NK-92 treated with Interleukin-12 subunit alpha and Interleukin-12 subunit beta, amount 100 ng/mL, for 24 hours (cell line): ENCODE measurements at regions not wholly inside any gene's neighbourhood (a gene's known extent, or its start where the extent isn't known, plus 50 kb on each side); places are given as distances from the start of the nearest gene placed in this dataset.
"Not testable (repeated sequence)": the region's sequence is repeated elsewhere in the genome, so short reads cannot be mapped to it uniquely, and the experiment has no call there.

Source experiments
- DNase-seq: peaks from one replicate; lab custom pipeline; 2025; lab: John Stamatoyannopoulos, UW

- not testable (repeated sequence) for DNase-seq
These were observed 124.7 kb upstream of the PRKX start for GRCh38 chrX:3837958-3838643.

- DNase-seq: not testable (repeated sequence)
These were observed 123.8 kb upstream of the PRKX start for GRCh38 chrX:3837211-3837610.

GRCh38 chrX:3833761-3834542 lies 120.5 kb upstream of the PRKX start:
- not testable (repeated sequence) for DNase-seq

DNA sequence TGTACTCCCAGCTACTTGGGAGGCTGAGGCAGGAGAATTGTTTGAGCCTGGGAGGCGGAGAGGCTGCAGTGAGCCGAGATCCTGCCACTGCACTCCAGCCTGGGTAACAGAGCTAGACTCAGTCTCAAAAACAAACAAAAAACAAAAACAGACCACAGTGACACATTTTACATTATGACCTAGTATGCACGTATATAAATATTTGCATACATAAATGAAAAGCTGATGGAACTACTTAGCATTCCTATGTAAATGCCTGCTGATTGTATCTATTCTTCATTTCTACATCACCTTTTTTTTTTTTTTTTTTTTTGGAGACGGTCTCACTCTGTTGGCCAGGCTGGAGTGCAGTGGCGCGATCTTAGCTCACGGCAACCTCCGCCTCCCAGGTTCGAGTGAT lies 116.6 kb upstream of the PRKX start:
- DNase-seq: not testable (repeated sequence)

GRCh38 chrX:3829041-3829531 lies 115.6 kb upstream of the PRKX start:
- DNase-seq: not testable (repeated sequence)

DNA sequence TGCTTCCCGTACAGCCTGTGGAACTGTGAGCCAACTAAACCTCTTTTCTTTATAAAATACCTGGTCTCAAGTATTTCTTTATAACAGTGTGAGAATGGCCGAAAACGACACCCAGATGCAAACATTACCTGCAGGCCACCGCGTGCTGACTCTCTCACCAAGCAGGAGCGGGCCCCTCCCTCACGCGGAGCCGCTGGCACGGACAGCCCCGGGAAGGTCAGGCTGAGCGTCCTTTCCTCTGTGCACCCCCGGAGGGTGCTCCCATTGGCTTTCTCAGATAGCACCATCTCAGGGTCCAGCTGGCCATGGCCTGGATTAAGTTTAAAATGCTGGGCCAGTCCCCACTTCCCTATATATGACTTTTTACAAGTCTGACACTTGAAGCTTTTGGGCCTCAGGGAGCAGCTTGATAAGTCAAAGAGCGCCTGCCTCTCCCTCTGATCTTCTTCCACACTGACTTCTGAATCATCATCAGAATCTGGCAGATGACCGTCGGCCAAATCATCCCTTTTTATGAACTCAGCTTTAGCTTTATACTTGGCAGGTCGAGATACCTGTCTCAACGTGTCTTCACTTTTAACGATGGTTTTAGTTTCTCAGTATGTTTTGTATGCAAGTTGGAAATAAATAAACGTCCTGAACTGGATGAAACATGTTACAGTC lies 115.1 kb upstream of the PRKX start:
- DNase-seq: not testable (repeated sequence)

- not testable (repeated sequence) for DNase-seq
These were observed 110.6 kb upstream of the PRKX start for GRCh38 chrX:3824008-3824407.

DNA sequence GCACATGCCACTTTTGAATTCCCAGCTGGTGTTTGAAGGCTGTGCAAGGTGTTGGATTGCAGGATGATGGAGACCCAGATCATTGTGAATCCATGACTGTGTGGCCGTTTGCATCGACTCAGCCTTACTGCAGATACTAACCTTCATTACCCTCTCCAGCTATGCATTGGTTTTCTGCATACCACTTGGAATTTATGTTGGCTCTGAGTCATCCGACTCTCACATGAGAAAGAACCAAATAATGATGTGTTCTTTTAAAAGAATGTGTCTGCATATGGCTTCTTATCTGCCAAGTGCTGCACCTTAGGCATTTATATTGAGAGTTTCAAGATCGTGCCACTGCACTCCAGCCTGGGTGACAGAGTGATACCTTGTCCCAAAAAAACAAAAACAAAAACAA lies 106.7 kb upstream of the PRKX start:
- DNase-seq: no peak

DNA sequence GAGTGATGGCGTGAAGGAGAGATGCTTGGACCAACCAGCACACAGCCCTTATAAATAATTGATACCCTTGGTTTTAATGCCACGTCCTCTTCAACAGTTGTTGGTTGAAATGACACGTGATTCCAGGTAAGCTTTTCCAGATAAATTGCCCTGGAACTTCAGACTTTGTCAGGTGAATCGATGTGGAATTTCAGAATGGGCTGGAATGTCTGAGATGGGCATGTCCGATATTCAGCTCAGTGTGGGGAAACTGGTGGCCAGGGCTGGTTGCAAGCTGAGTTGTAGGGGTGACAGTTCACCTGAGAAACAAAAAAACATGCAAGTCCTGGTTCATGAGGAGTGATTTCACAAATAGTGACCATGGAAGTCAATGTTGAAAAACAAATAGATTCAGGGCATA lies 104.0 kb upstream of the PRKX start:
- DNase-seq: not testable (repeated sequence)

GRCh38 chrX:3815896-3816664 lies 102.6 kb upstream of the PRKX start:
- no peak for DNase-seq

GRCh38 chrX:3811331-3812311 lies 98.2 kb upstream of the PRKX start:
- DNase-seq: no peak

DNA sequence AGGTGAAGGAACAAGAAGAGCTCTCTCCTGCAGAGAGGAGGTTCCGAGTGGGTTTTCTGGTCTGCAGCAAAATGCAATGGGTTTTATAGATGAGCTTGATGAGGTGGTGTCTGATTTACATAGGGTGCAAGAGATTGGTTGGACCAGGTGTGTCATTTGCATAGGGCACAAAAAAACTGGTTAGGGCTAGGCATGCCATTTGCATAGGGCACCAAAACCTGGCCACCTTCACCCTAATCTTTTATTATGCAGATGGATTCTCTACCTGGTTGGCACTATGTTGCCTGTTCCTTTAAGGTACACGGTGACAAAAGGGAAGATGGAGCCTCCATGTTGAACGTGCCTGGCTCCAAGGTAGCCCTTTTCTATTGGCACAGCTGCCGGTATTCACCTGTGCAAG lies 94.5 kb upstream of the PRKX start:
- DNase-seq: no peak

GRCh38 chrX:3806630-3807029 lies 93.2 kb upstream of the PRKX start:
- no peak for DNase-seq

DNA sequence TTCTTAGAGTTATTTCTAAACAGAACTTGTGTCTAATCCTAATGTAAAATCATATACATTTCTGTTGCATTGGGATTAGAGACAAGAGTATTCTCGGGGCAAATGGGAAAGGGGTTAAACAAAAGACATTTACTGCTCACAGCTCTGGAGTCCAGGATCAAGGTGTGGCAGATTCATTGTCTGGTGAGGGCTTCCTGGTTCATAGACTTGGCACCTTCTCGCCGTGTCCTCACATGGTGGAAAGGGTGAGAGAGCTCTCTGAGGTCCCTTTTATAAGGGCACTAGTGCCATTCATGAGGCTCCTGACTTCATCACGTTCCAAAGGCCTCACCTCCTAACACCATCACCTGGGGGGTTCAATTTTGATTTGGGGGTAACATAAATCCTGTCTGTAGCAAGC lies 90.3 kb upstream of the PRKX start:
- DNase-seq: no peak

DNA sequence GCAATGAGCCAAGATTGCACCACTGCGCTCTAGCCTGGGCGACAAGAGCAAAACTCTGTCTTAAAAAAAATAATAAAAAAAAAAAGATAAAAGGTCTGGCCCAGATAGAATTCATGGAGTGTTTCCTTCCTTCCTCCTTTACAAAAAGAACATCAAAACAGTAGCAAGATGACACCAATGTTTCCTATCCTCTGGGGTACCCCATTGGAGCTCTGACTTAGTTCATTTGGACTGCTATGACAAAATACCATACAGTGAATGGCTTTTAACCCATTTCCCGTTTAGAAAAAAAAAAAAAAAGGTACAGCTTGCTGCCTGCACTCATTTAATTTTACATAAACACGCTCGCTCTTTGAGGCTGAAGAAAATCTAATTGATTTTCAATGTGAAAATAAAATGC lies 89.9 kb upstream of the PRKX start:
- DNase-seq: no peak

- DNase-seq: not testable (repeated sequence)
These were observed 82.0 kb upstream of the PRKX start for GRCh38 chrX:3795411-3795810.

DNA sequence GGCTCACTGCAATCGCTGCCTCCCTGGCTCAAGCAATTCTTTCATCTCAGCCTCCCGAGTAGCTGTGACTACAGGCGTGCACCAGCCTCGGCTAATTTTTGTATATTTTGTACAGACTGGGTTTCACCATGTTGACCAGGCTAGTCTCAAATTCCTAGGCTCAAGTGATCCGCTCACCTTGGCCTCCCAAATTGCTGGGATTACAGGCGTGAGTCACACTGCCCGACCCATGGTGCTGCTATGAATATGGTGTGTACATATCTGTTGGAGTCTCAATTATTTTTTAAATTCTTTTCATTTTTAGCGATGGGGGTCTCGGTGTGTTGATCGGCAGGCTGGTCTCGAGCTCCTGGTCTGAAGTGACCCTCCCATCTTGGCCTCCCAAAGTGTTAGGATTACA lies 78.0 kb upstream of the PRKX start:
- DNase-seq: no peak

DNA sequence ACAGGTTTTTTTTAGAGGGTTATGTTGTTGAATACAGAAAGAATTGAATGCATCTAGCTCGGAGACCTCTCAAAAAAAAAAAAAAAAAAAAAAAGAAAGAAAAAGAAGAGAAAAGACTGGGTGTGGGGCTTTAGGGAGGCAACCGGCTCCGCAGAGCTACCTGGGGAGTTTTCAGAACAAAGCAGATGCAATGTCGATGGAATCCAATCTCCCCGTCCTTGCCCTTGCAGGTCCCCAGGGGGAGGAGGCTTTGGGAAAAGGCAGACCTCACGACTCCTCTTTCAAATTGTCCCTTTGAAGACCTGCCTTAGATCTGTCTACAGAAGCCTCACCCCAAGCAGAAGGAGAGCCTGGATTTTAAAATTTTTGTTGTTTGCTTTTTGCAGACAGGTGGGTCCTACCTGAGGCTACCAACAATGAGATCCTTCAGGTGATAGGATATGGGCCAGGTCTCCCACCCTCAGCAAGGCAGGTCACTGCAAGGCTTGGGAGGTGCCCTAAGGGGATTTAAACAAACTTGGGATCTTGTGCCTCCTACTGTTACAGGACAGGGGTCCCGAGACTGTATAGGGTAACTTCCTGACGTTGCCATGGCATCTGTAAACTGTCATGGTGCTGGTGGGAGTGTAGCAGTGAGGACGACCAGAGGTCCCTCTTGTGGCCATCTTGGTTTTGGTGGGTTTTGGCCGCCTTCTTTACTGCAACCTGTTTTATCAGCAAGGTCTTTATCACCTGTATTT lies 75.2 kb upstream of the PRKX start:
- DNase-seq: no peak

- no peak for DNase-seq
These were observed 74.4 kb upstream of the PRKX start for GRCh38 chrX:3787856-3788255.

DNA sequence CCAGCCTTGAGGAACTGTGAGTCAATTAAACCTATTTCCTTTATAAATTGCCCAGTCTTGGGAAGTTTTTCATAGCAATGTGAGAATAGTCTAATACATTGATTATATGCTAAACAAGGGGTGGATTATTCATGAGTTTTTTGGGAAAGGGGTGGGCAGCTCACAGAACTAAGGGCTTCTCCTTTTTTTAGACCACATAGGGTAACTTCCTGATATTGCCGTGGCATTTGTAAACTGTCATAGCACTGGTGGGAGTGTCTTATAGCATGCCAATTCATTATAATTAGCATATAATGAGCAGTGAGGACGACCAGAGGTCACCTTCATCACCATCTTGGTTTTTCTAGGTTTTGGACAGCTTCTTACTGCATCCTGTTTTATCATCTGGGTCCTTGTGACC lies 72.4 kb upstream of the PRKX start:
- DNase-seq: not testable (repeated sequence)
